H1 (cell line): ENCODE measurements at regions not wholly inside any gene's neighbourhood (a gene's known extent, or its start where the extent isn't known, plus 50 kb on each side); places are given as distances from the start of the nearest gene placed in this dataset.

Experiments used
- CTCF ChIA-PET: fragments of 300-600 bp; sonication (Branson Sonifier 250); formaldehyde crosslinking; loops from one replicate; lab custom pipeline; 2021; ENCODE audit not compliant: partially characterized antibody; lab: Charles Lee
- POLR2A ChIA-PET: fragments of 300-600 bp; sonication (Branson Sonifier 250); formaldehyde crosslinking; loops from one replicate; lab custom pipeline; 2021; ENCODE audit warnings: inconsistent platforms; ENCODE audit not compliant: partially characterized antibody; lab: Charles Lee
- DNase-seq, 2 experiments: peaks; one replicate each; pipeline versions ENCODE4 v3.0.0 to v3.0.0-alpha.2; 2010 to 2022; ENCODE audit warnings: low spot score in 2 of 2, low read depth in 1 of 2, mixed read lengths in 1 of 2
- FAIRE-seq: peaks from 2 replicates; lab custom pipeline; 2011; peaks lifted over from hg19 to GRCh38; lab: Jason Lieb, UNC
- H2AFZ ChIP-seq: 2 replicates; pipeline ENCODE4 v1.8.1; 2012; ENCODE audit warnings: low read length, inconsistent platforms
- H2AK5ac ChIP-seq: 2 replicates; pipeline ENCODE4 v1.6.1; 2013; ENCODE audit warnings: low read depth, low read length
- H2BK120ac ChIP-seq: replicated peaks from 2 replicates; pipeline ENCODE3; 2013; ENCODE audit warnings: low read depth, low read length, inconsistent platforms
- H2BK12ac ChIP-seq: 2 replicates; pipeline ENCODE4 v1.6.1; 2013; ENCODE audit warnings: low read depth, low read length
- H2BK15ac ChIP-seq: 2 replicates; pipeline ENCODE4 v1.6.1; 2013; ENCODE audit warnings: low read length
- H2BK20ac ChIP-seq: 2 replicates; pipeline ENCODE4 v1.6.1; 2013; ENCODE audit warnings: low read length
- H2BK5ac ChIP-seq: 2 replicates; pipeline ENCODE4 v1.6.1; 2013; ENCODE audit warnings: low read depth, low read length
- H3K14ac ChIP-seq: 2 replicates; pipeline ENCODE4 v1.6.1; 2013; ENCODE audit warnings: inconsistent platforms; ENCODE audit not compliant: insufficient read length
- H3K18ac ChIP-seq: 2 replicates; pipeline ENCODE4 v1.6.1; 2013; ENCODE audit warnings: low read length; ENCODE audit errors: extremely low read depth
- H3K23ac ChIP-seq: 2 replicates; pipeline ENCODE4 v1.6.1; 2013; ENCODE audit warnings: inconsistent platforms; ENCODE audit not compliant: insufficient read length
- H3K23me2 ChIP-seq: 2 replicates; pipeline ENCODE4 v1.6.1; 2013; ENCODE audit warnings: low read depth, low read length
- H3K27ac ChIP-seq: 2 replicates; pipeline ENCODE4 v1.6.1; 2011; ENCODE audit warnings: low read depth, low read length, inconsistent platforms
- H3K27me3 ChIP-seq, 4 experiments: replicated peaks in 1 of 4; 1 replicate in 1 of 4; 2 replicates in 3 of 4; pipeline versions ENCODE4 v1.6.1 to v1.8.1; 2011 to 2013; ENCODE audit warnings: low read length in 3 of 4, mild to moderate bottlenecking in 3 of 4, inconsistent platforms in 2 of 4, mixed read lengths in 2 of 4, moderate library complexity in 1 of 4; ENCODE audit not compliant: control insufficient read depth in 3 of 4, insufficient read depth in 3 of 4; ENCODE audit errors: extremely low read depth in 1 of 4
- H3K36me3 ChIP-seq, 4 experiments: 2 replicates each; pipeline versions ENCODE4 v1.6.1 to v1.8.1; 2011 to 2013; ENCODE audit warnings: mild to moderate bottlenecking in 4 of 4, low read length in 3 of 4, moderate library complexity in 2 of 4, control low read depth in 1 of 4, inconsistent platforms in 1 of 4; ENCODE audit not compliant: insufficient read depth in 4 of 4, control insufficient read depth in 2 of 4
- H3K4ac ChIP-seq: replicated peaks from 2 replicates; pipeline ENCODE3; 2013; ENCODE audit warnings: low read length, low read depth, mixed read lengths, inconsistent platforms; ENCODE audit not compliant: insufficient read length
- H3K4me1 ChIP-seq, 4 experiments: replicated peaks in 1 of 4; 1 replicate in 1 of 4; 2 replicates in 3 of 4; pipeline versions ENCODE4 v1.6.1 to v1.8.1; 2011 to 2013; ENCODE audit warnings: low read length in 3 of 4, inconsistent platforms in 2 of 4, mixed read lengths in 1 of 4; ENCODE audit not compliant: insufficient read depth in 4 of 4, control insufficient read depth in 3 of 4
- H3K4me2 ChIP-seq, 2 experiments: 2 replicates each; pipeline versions ENCODE4 v1.6.1 to v1.8.1; 2011 to 2013; ENCODE audit warnings: low read depth in 2 of 2, low read length in 2 of 2, control low read depth in 1 of 2, inconsistent platforms in 1 of 2, mild to moderate bottlenecking in 1 of 2; ENCODE audit not compliant: insufficient read depth in 1 of 2
- H3K4me3 ChIP-seq, 4 experiments: fragments of 200-600, 300-600 bp in 1 of 4; sonication (generic), shearing (Covaris generic), sonication (Bioruptor Twin) in 1 of 4; 2 replicates each; pipeline versions ENCODE4 v1.5.1 to v1.8.1; 2011 to 2016; ENCODE audit warnings: low read length in 4 of 4, low read depth in 3 of 4, control low read depth in 2 of 4, inconsistent platforms in 2 of 4, mild to moderate bottlenecking in 2 of 4, mixed read lengths in 1 of 4, moderate library complexity in 1 of 4; ENCODE audit not compliant: insufficient read depth in 2 of 4; ENCODE audit errors: extremely low read depth in 1 of 4
- H3K56ac ChIP-seq: replicated peaks from 2 replicates; pipeline ENCODE3; 2013; ENCODE audit warnings: low read depth, mild to moderate bottlenecking, mixed read lengths, low read length, inconsistent platforms; ENCODE audit not compliant: insufficient read length
- H3K79me1 ChIP-seq: 2 replicates; pipeline ENCODE4 v1.6.1; 2013; ENCODE audit warnings: low read depth, low read length, control low read depth
- H3K79me2 ChIP-seq, 2 experiments: 2 replicates each; pipeline versions ENCODE4 v1.6.1 to v1.8.1; 2012 to 2013; ENCODE audit warnings: low read length in 2 of 2, mild to moderate bottlenecking in 2 of 2, inconsistent platforms in 1 of 2; ENCODE audit not compliant: insufficient read depth in 2 of 2, control insufficient read depth in 1 of 2
- H3K9ac ChIP-seq, 4 experiments: replicated peaks in 1 of 4; 1 replicate in 1 of 4; 2 replicates in 3 of 4; pipeline versions ENCODE4 v1.6.1 to v1.8.1; 2011 to 2013; ENCODE audit warnings: low read depth in 3 of 4, low read length in 3 of 4, control low read depth in 2 of 4, mild to moderate bottlenecking in 2 of 4, moderate library complexity in 2 of 4, inconsistent platforms in 1 of 4; ENCODE audit errors: extremely low read depth in 1 of 4
- H3K9me3 ChIP-seq, 2 experiments: 2 replicates each; pipeline versions ENCODE4 v1.6.1 to v1.8.1; 2012 to 2013; ENCODE audit warnings: mild to moderate bottlenecking in 2 of 2, moderate library complexity in 2 of 2, control low read depth in 1 of 2, inconsistent platforms in 1 of 2, low read depth in 1 of 2, low read length in 1 of 2, mixed read lengths in 1 of 2; ENCODE audit not compliant: insufficient read depth in 2 of 2
- H4K20me1 ChIP-seq, 2 experiments: replicated peaks in 1 of 2; 2 replicates each; pipeline versions ENCODE3 to v1.8.1; 2011 to 2013; ENCODE audit warnings: inconsistent platforms in 2 of 2, low read length in 2 of 2, mild to moderate bottlenecking in 1 of 2; ENCODE audit not compliant: insufficient read depth in 2 of 2, control insufficient read depth in 1 of 2
- H4K5ac ChIP-seq: 2 replicates; pipeline ENCODE4 v1.6.1; 2013; ENCODE audit warnings: low read length, low read depth, mixed read lengths, inconsistent platforms; ENCODE audit not compliant: insufficient read length
- H4K8ac ChIP-seq: 2 replicates; pipeline ENCODE4 v1.8.0; 2013; ENCODE audit warnings: mild to moderate bottlenecking, moderate library complexity, low read length, inconsistent platforms; ENCODE audit not compliant: insufficient read depth; ENCODE audit errors: extremely low read depth
- H4K91ac ChIP-seq: replicated peaks from 2 replicates; pipeline ENCODE3; 2013; ENCODE audit warnings: low read length, mixed read lengths, inconsistent platforms; ENCODE audit not compliant: insufficient read length
- ASH2L ChIP-seq: fragments of 200-600, 300-600 bp; sonication (generic); IDR thresholded peaks from one replicate; pipeline ENCODE4 v1.7.1; 2017; ENCODE audit warnings: low read length
- CTBP2 ChIP-seq: IDR thresholded peaks from 2 replicates; pipeline ENCODE4 v1.7.0; 2011; ENCODE audit warnings: borderline replicate concordance, mild to moderate bottlenecking, moderate library complexity, mixed read lengths, low read length; ENCODE audit not compliant: insufficient read depth, insufficient read length
- EP300 ChIP-seq, 2 experiments: IDR thresholded peaks; 1 replicate in 1 of 2; 2 replicates in 1 of 2; pipeline ENCODE4 v1.6.1; 2011 to 2012; ENCODE audit warnings: low read depth in 2 of 2, low read length in 2 of 2, mild to moderate bottlenecking in 2 of 2, borderline replicate concordance in 1 of 2, inconsistent platforms in 1 of 2, moderate library complexity in 1 of 2
- EZH2 ChIP-seq: fragments of 200-600 bp; sonication (generic); IDR thresholded peaks from 2 replicates; pipeline ENCODE4 v1.7.1; 2012; ENCODE audit warnings: low read depth, mild to moderate bottlenecking, moderate library complexity, low read length, inconsistent platforms; ENCODE audit not compliant: severe bottlenecking
- GTF2F1 ChIP-seq: IDR thresholded peaks from 2 replicates; pipeline ENCODE4 v1.6.1; 2012; ENCODE audit warnings: low read depth, low read length, improper control_type of control experiment, borderline replicate concordance
- POU5F1 ChIP-seq: IDR thresholded peaks from 2 replicates; pipeline ENCODE4 v1.6.1; 2011; ENCODE audit warnings: low read depth, mild to moderate bottlenecking, low read length, moderate library complexity
- RAD21 ChIP-seq, 2 experiments: IDR thresholded peaks in 1 of 2; conservative IDR thresholded peaks in 1 of 2; 2 replicates each; pipeline ENCODE4 v1.6.1; 2011; ENCODE audit warnings: low read depth in 2 of 2, low read length in 2 of 2, improper control_type of control experiment in 1 of 2, inconsistent platforms in 1 of 2, mild to moderate bottlenecking in 1 of 2, moderate library complexity in 1 of 2
- RNF2 ChIP-seq: fragments of 200-900, 300-1000 bp; sonication (generic); IDR thresholded peaks from 2 replicates; pipeline ENCODE4 v1.7.1; 2016; ENCODE audit warnings: borderline replicate concordance, low read depth, mild to moderate bottlenecking, antibody characterized with exemption, low read length; ENCODE audit not compliant: poor library complexity, severe bottlenecking; ENCODE audit errors: missing control alignments
- TEAD4 ChIP-seq: IDR thresholded peaks from 2 replicates; pipeline ENCODE4 v1.6.1; 2012; ENCODE audit warnings: low read depth, low read length, inconsistent platforms, mixed read lengths
- WGBS, 2 experiments: shearing (Covaris generic) in 1 of 2; methylation state at CpG; one replicate each; pipeline versions ENCODE4 v1.1.6 to v1.1.7; 2013 to 2015; ENCODE audit warnings: low lambda C conversion rate in 2 of 2, mixed read lengths in 2 of 2, inconsistent platforms in 1 of 2, low coverage in 1 of 2, missing lambda C conversion rate in 1 of 2; ENCODE audit not compliant: insufficient replicate concordance in 2 of 2, insufficient coverage in 1 of 2, insufficient read length in 1 of 2; ENCODE audit errors: extremely low coverage in 1 of 2, missing lambda C conversion rate in 1 of 2; 5-methylcytosine and 5-hydroxymethylcytosine counted together

DNA sequence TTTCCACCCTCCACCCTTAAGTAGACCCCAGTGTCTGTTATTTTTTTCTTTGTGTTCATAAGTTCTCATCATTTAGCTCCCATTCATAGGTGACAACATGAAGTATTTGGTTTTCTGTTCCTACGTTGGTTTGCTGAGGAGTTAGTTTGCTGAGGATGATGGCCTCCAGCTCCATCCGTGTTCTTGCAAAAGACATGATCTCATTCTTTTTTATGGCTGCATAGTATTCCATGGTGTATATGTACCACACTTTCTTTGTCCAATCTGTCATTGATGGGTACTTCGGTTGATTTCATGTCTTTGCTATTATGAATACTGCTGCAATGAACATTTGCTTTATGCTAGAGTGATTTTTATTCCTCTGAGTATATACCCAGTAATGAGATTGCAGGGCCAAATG, 301.2 kb downstream of the ADGRG6 start:
- H4K91ac ChIP-seq = no peak overlapping the region
- no peak overlapping the region for H2AFZ ChIP-seq
- H3K27ac ChIP-seq = no peak overlapping the region
- no peak overlapping the region for H3K23ac ChIP-seq
- no peak overlapping the region for H4K5ac ChIP-seq
- POLR2A ChIA-PET = no interaction called here
- no peak overlapping the region for H2BK120ac ChIP-seq
- no peak overlapping the region for H3K14ac ChIP-seq
- no peak overlapping the region for H3K4me2 ChIP-seq
- no peaks in the 10 kb centered on the region for H3K79me1 ChIP-seq
- H3K9ac ChIP-seq = no peak overlapping the region
- no peak overlapping the region for H2BK20ac ChIP-seq
- no peak for DNase-seq
- H3K9me3 ChIP-seq = 0 out of 4 replicates have a peak, but pooled peaks cover 0 to 4% of the 10 kb centered on the region in 2 experiments
- no peak overlapping the region for H3K18ac ChIP-seq
- no peak overlapping the region for H3K4me3 ChIP-seq
- no peak for TF ChIP-seq EP300 (IDR thresholded peaks at IDR 0.05; ENCODE audit: borderline replicate concordance in 1 of 2, low read depth in 2 of 2, low read length in 2 of 2)
- no peak for TF ChIP-seq RAD21 (IDR thresholded peaks at IDR 0.05 in 1 of 2, conservative IDR thresholded peaks at IDR 0.05 in 1 of 2; ENCODE audit: low read depth in 2 of 2, low read length in 2 of 2)
- no peak for TF ChIP-seq TEAD4
- TF ChIP-seq GTF2F1 = no peak
- TF ChIP-seq POU5F1 = no peak
- TF ChIP-seq RNF2 = no peak
- TF ChIP-seq EZH2 = no peak
- TF ChIP-seq CTBP2 = no peak
- no peak for TF ChIP-seq ASH2L
- TF ChIP-seq, all 59 proteins: peak for 0
- no peak overlapping the region for H2AK5ac ChIP-seq
- CTCF ChIA-PET = interaction anchor here (0.6 to 1.4 kb wide), 7 partner anchors 11 to 129 kb away, joined by 3 to 4 read pairs (median 3); no protein-coding TSS in a partner anchor
- no peaks in the 10 kb centered on the region for H3K79me2 ChIP-seq
- no peak overlapping the region for H2BK15ac ChIP-seq
- H3K4me1 ChIP-seq = no peaks in the 10 kb centered on the region
- no peaks in the 10 kb centered on the region for H3K27me3 ChIP-seq
- FAIRE-seq = no peak
- H3K56ac ChIP-seq = no peak overlapping the region
- H3K23me2 ChIP-seq = no peaks in the 10 kb centered on the region
- no peaks in the 10 kb centered on the region for H4K20me1 ChIP-seq
- no peaks in the 10 kb centered on the region for H3K36me3 ChIP-seq
- H4K8ac ChIP-seq = no peak overlapping the region
- H2BK12ac ChIP-seq = no peak overlapping the region
- H2BK5ac ChIP-seq = no peak overlapping the region
- WGBS, 2 experiments = 75% methylated on average over 3 of the region's 3 CpGs; no CpG with 5 or more reads in 1 of the 2 experiments
- H3K4ac ChIP-seq = no peak overlapping the region
